ENCODE measurements at regions not wholly inside any gene's neighbourhood (a gene's known extent, or its start where the extent isn't known, plus 50 kb on each side); places are given as distances from the start of the nearest gene placed in this dataset.

DNA sequence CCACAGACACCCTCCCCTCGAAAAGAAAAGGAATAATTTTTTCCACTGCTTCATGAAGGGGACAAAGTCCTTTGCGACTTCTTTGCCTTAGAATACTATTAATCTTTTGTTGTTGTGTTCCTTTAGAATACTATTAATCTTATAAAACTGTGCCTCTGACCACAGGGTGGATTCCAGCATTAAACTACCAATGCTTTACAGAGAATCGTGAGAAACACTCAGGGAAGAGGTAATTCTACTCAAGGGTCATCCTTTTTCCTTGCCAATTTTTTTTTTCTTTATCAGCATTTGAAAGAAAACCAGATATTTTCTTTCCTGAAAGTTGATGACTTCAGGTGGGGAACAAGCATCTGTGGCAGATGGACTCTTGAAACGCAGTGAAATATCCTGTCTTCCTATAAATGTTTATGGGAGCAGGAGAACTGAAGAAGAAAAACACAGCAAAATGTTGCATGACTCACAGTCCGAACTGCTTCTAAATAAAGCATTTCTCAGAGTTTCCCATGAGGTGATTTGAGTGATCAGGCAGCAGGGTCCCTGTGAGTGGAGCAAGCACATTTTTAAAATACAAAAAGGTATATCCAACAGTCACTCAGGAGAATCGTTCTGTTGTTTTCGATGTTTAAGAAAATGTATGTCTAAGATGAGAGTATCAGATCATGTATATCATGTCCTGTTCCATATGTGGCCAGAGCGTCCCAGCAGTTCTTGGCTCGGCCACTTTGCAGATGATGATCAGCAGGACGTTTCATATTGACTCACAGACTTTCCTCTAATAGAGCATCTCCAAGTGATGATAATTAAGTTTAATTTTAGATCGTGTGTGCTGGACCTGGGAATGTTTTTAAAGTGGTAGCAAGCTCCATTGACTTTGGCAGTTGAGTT, 154.2 kb upstream of the RUNX1 start:
- Histone ChIP-seq H3K4me1 (peaks cover 0 to 6% (median 0%) of the 10 kb centered on the region in 4 donors), H3K4me3 (no peak overlapping the region), H3K36me3 (no peaks in the 10 kb centered on the region), H3K27ac (peak overlapping the region in 2 of 4 donors; percentile 54 to 57), H3K27me3 (no peaks in the 10 kb centered on the region), H3K9me3 (no peaks in the 10 kb centered on the region)
- DNase-seq = no peak
- TF ChIP-seq, protein P1, sequence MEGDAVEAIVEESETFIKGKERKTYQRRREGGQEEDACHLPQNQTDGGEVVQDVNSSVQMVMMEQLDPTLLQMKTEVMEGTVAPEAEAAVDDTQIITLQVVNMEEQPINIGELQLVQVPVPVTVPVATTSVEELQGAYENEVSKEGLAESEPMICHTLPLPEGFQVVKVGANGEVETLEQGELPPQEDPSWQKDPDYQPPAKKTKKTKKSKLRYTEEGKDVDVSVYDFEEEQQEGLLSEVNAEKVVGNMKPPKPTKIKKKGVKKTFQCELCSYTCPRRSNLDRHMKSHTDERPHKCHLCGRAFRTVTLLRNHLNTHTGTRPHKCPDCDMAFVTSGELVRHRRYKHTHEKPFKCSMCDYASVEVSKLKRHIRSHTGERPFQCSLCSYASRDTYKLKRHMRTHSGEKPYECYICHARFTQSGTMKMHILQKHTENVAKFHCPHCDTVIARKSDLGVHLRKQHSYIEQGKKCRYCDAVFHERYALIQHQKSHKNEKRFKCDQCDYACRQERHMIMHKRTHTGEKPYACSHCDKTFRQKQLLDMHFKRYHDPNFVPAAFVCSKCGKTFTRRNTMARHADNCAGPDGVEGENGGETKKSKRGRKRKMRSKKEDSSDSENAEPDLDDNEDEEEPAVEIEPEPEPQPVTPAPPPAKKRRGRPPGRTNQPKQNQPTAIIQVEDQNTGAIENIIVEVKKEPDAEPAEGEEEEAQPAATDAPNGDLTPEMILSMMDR (IDR thresholded peaks at IDR 0.05) = no peak
- TF ChIP-seq POLR2A (IDR thresholded peaks at IDR 0.05) = no peak

DNA sequence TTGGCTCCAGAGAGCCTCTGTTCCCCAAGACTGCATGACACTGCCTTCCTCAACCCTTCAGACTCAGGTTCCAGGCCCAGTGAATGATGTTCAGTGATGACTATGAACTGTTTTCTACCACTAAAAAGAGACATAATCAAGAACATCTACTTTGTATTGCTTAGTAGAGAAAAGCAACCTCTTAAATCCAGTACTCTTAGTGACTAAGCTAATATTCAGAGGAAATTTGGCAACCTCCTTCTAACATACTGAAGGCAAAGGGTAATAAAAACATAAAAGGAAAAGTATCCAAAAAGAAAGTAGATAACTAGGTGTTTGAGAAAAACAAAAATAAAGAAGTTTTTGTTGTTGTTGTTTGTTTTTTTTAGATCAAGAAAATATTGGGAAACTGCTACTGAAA, 153.3 kb upstream of the RUNX1 start:
- Histone ChIP-seq H3K9me3 (no peaks in the 10 kb centered on the region), H3K4me3 (no peak overlapping the region), H3K27ac (peak overlapping the region in 1 of 4 donors; percentile 54), H3K27me3 (no peaks in the 10 kb centered on the region), H3K36me3 (no peaks in the 10 kb centered on the region), H3K4me1 (peaks cover 0 to 6% (median 0%) of the 10 kb centered on the region in 4 donors)
- no peak for DNase-seq
- TF ChIP-seq, protein P1 (IDR thresholded peaks at IDR 0.05) = no peak
- TF ChIP-seq POLR2A (IDR thresholded peaks at IDR 0.05) = no peak

DNA sequence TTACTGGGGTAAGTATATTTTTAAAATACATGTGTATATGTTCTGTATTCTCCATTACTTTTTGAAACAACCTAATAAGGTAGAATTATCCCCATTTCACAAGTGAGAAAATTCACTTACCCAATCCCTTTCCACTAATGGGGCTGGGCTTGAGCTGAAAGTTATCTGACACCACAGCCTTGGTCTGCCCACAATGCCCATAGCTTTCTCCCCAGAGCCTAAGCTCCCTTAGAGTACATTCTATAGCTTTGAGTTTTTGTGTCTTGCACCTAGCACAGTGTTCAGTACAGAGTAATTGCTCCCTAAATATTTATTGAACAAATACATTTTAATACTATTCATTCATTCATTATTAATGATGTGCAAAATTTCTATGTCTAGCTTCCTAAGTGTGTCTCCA, 152.7 kb upstream of the RUNX1 start:
- Histone ChIP-seq H3K36me3 (no peaks in the 10 kb centered on the region), H3K4me1 (peaks cover 0 to 6% (median 0%) of the 10 kb centered on the region in 4 donors), H3K27me3 (no peaks in the 10 kb centered on the region), H3K27ac (no peak overlapping the region), H3K4me3 (no peak overlapping the region), H3K9me3 (no peaks in the 10 kb centered on the region)
- TF ChIP-seq, protein P1 (IDR thresholded peaks at IDR 0.05) = no peak
- TF ChIP-seq POLR2A (IDR thresholded peaks at IDR 0.05) = no peak
- DNase-seq = no peak

DNA sequence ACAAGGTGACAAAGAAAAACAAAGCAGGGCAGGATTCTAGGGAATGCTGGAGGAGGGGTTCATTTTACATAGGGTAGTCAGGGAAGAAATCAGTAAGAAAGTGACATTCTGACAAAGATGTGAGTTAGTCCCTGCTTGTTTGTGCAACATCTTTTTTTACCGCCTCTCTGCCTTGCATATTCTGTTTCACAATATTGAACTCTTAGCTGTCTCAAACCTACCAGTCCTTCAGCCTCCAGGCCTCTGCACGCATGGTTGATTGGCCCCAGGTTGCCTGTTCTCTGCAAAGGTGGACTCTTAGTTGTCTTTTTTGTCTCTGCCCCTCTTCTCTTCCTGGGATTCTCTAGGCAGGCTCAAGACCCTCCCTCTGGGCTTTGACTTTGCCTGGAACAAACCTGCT, 152.2 kb upstream of the RUNX1 start:
- H3K9me3 ChIP-seq = no peaks in the 10 kb centered on the region
- no peak for DNase-seq
- no peak for TF ChIP-seq POLR2A (IDR thresholded peaks at IDR 0.05)
- TF ChIP-seq, protein P1 (IDR thresholded peaks at IDR 0.05) = no peak
- H3K4me1 ChIP-seq = peaks cover 0 to 6% (median 0%) of the 10 kb centered on the region in 4 donors
- no peaks in the 10 kb centered on the region for H3K36me3 ChIP-seq
- no peak overlapping the region for H3K4me3 ChIP-seq
- H3K27me3 ChIP-seq = no peaks in the 10 kb centered on the region
- H3K27ac ChIP-seq = no peak overlapping the region

DNA sequence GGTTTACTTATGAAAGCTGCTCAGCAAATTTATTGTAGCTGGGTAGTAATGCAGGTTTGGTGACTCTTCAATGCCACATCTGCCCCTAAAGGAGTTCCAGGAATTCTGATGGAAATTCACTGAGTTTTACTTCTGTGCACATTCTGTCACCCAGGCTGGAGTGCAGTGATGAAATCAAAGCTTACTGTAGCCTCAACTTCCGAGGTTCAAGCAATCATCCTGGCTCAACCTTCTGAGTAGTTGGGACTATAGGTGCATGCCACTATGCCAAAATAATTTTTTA, 150.6 kb upstream of the RUNX1 start:
- H3K27me3 ChIP-seq = no peaks in the 10 kb centered on the region
- TF ChIP-seq, protein P1 (IDR thresholded peaks at IDR 0.05) = no peak
- no peak for TF ChIP-seq POLR2A (IDR thresholded peaks at IDR 0.05)
- H3K4me1 ChIP-seq = no peaks in the 10 kb centered on the region
- no peak for DNase-seq
- no peaks in the 10 kb centered on the region for H3K36me3 ChIP-seq
- peaks cover 0 to 4% (median 0%) of the 10 kb centered on the region in 4 donors for H3K9me3 ChIP-seq
- H3K4me3 ChIP-seq = no peak overlapping the region
- H3K27ac ChIP-seq = no peak overlapping the region
